ENCODE measurements at regions not wholly inside any gene's neighbourhood (a gene's known extent, or its start where the extent isn't known, plus 50 kb on each side); places are given as distances from the start of the nearest gene placed in this dataset.
A peak's percentile ranks its signal among the peaks of the same experiment; 100 is the strongest.

DNA sequence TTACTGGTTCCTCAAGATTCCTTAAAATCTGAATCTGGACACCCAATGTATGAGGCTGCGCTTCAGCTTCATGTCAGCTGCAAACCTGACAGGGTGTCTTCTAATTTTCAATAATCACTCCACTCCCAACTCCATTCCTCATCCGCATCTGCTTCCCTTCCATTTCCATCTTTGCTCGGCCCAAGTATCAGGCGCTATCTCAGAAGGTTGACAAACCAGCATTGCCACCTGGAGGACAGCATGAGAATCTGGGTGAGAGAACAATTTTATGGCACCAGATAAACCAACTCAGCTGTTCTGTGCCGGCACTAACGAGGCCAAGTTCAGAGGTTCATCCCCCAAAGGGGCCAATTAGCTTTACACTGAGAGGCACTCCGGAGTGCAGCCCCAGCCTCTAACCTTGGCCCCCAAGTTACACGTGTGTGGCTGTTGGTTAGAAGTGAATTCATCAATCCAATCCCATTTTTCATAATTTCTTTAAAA is 79.1 kb upstream of the LMO2 start:
- Histone ChIP-seq H3K9me2 (ENCODE audit: insufficient read depth, low read length) (no peaks in the 10 kb centered on the region), H3F3A (ENCODE audit: insufficient read depth, low read length, poor library complexity, severe bottlenecking) (no peaks in the 10 kb centered on the region), H2AFZ (ENCODE audit: low read depth, low read length) (no peak overlapping the region), H3K27me3 (ENCODE audit: insufficient read depth, low read depth, low read length) (no peaks in the 10 kb centered on the region), H3K79me2 (replicated peaks; ENCODE audit: insufficient read depth, low read length) (no peaks in the 10 kb centered on the region), H4K20me1 (ENCODE audit: insufficient read depth) (no peaks in the 10 kb centered on the region), H3K9ac (ENCODE audit: low read length) (no peak overlapping the region), H3K27ac (ENCODE audit: low read length) (no peak overlapping the region), H3K36me3 (ENCODE audit: insufficient read depth, low read length) (no peaks in the 10 kb centered on the region), H3K4me2 (ENCODE audit: low read length) (no peak overlapping the region), H3K9me3 (ENCODE audit: low read length) (no peaks in the 10 kb centered on the region), H3K4me3 (ENCODE audit: low read length) (no peak overlapping the region)
- no peak for TF ChIP-seq EP300 (conservative IDR thresholded peaks at IDR 0.05; ENCODE audit: poor library complexity, severe bottlenecking)
- peak; percentile 97 for TF ChIP-seq SMC3 (conservative IDR thresholded peaks at IDR 0.05; ENCODE audit: poor library complexity)
- TF ChIP-seq POLR2AphosphoS5 (IDR thresholded peaks at IDR 0.05), result no peak
- TF ChIP-seq, protein P1, sequence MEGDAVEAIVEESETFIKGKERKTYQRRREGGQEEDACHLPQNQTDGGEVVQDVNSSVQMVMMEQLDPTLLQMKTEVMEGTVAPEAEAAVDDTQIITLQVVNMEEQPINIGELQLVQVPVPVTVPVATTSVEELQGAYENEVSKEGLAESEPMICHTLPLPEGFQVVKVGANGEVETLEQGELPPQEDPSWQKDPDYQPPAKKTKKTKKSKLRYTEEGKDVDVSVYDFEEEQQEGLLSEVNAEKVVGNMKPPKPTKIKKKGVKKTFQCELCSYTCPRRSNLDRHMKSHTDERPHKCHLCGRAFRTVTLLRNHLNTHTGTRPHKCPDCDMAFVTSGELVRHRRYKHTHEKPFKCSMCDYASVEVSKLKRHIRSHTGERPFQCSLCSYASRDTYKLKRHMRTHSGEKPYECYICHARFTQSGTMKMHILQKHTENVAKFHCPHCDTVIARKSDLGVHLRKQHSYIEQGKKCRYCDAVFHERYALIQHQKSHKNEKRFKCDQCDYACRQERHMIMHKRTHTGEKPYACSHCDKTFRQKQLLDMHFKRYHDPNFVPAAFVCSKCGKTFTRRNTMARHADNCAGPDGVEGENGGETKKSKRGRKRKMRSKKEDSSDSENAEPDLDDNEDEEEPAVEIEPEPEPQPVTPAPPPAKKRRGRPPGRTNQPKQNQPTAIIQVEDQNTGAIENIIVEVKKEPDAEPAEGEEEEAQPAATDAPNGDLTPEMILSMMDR (IDR thresholded peaks at IDR 0.05; ENCODE audit: poor library complexity, severe bottlenecking), result peak; percentile 86
- no peak for TF ChIP-seq EZH2 (IDR thresholded peaks at IDR 0.05; ENCODE audit: borderline replicate concordance, insufficient read depth, low read length, poor library complexity, severe bottlenecking)
- TF ChIP-seq TAF1 (IDR thresholded peaks at IDR 0.05; ENCODE audit: low read depth), result no peak
- TF ChIP-seq, protein P2, sequence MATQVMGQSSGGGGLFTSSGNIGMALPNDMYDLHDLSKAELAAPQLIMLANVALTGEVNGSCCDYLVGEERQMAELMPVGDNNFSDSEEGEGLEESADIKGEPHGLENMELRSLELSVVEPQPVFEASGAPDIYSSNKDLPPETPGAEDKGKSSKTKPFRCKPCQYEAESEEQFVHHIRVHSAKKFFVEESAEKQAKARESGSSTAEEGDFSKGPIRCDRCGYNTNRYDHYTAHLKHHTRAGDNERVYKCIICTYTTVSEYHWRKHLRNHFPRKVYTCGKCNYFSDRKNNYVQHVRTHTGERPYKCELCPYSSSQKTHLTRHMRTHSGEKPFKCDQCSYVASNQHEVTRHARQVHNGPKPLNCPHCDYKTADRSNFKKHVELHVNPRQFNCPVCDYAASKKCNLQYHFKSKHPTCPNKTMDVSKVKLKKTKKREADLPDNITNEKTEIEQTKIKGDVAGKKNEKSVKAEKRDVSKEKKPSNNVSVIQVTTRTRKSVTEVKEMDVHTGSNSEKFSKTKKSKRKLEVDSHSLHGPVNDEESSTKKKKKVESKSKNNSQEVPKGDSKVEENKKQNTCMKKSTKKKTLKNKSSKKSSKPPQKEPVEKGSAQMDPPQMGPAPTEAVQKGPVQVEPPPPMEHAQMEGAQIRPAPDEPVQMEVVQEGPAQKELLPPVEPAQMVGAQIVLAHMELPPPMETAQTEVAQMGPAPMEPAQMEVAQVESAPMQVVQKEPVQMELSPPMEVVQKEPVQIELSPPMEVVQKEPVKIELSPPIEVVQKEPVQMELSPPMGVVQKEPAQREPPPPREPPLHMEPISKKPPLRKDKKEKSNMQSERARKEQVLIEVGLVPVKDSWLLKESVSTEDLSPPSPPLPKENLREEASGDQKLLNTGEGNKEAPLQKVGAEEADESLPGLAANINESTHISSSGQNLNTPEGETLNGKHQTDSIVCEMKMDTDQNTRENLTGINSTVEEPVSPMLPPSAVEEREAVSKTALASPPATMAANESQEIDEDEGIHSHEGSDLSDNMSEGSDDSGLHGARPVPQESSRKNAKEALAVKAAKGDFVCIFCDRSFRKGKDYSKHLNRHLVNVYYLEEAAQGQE (IDR thresholded peaks at IDR 0.05; ENCODE audit: borderline replicate concordance), result no peak
- TF ChIP-seq RAD21 (conservative IDR thresholded peaks at IDR 0.05), result peak; percentile 93

DNA sequence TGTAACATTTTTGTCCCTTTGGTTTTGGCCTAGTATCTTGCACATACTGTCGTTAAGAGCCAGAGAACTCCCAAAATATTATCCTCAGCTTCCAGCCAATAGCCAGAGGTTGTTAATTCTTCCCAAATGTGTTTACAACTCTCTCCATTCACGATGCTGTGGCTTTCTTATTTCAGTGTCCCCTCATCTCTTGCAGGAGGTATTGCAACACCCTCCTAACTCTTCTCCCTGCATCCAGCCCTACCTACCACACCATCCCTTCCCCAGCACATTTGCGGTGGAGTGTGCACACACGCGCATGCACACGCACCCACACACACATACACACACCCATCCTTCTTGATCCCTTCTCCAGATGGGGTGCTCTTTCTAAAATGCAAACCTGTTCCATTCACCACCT is 75.6 kb upstream of the LMO2 start:
- Histone ChIP-seq H3K27ac (ENCODE audit: low read length) (no peak overlapping the region), H3K36me3 (ENCODE audit: insufficient read depth, low read length) (no peaks in the 10 kb centered on the region), H3F3A (ENCODE audit: insufficient read depth, low read length, poor library complexity, severe bottlenecking) (no peaks in the 10 kb centered on the region), H3K4me3 (ENCODE audit: low read length) (no peak overlapping the region), H3K9ac (ENCODE audit: low read length) (no peak overlapping the region), H3K27me3 (ENCODE audit: insufficient read depth, low read depth, low read length) (no peaks in the 10 kb centered on the region), H3K4me2 (ENCODE audit: low read length) (no peak overlapping the region), H3K9me3 (ENCODE audit: low read length) (no peaks in the 10 kb centered on the region), H3K9me2 (ENCODE audit: insufficient read depth, low read length) (no peaks in the 10 kb centered on the region), H3K79me2 (replicated peaks; ENCODE audit: insufficient read depth, low read length) (no peaks in the 10 kb centered on the region), H2AFZ (ENCODE audit: low read depth, low read length) (no peak overlapping the region), H4K20me1 (ENCODE audit: insufficient read depth) (no peaks in the 10 kb centered on the region)
- TF ChIP-seq, protein P1 (IDR thresholded peaks at IDR 0.05; ENCODE audit: poor library complexity, severe bottlenecking), result no peak
- TF ChIP-seq RAD21 (conservative IDR thresholded peaks at IDR 0.05) (no peak), POLR2AphosphoS5 (IDR thresholded peaks at IDR 0.05) (no peak), SMC3 (conservative IDR thresholded peaks at IDR 0.05; ENCODE audit: poor library complexity) (no peak), TAF1 (IDR thresholded peaks at IDR 0.05; ENCODE audit: low read depth) (no peak), MXI1 (conservative IDR thresholded peaks at IDR 0.05; ENCODE audit: poor library complexity, severe bottlenecking) (no peak), EP300 (conservative IDR thresholded peaks at IDR 0.05; ENCODE audit: poor library complexity, severe bottlenecking) (no peak), EZH2 (IDR thresholded peaks at IDR 0.05; ENCODE audit: borderline replicate concordance, insufficient read depth, low read length, poor library complexity, severe bottlenecking) (no peak)
- TF ChIP-seq, protein P2 (IDR thresholded peaks at IDR 0.05; ENCODE audit: borderline replicate concordance), result no peak
